Esophagus muscularis mucosa (tissue), 3 donors: ENCODE measurements at regions not wholly inside any gene's neighbourhood (a gene's known extent, or its start where the extent isn't known, plus 50 kb on each side); places are given as distances from the start of the nearest gene placed in this dataset.

Experiments used
- CTCF ChIP-seq, 3 experiments: fragments of 200-600 bp in 2 of 3; fragments of 450-650 bp in 1 of 3; sonication (generic) in 2 of 3; IDR thresholded peaks; one replicate each; pipeline ENCODE4 v1.5.1; 2017 to 2019; ENCODE audit warnings: antibody characterized with exemption in 3 of 3, mild to moderate bottlenecking in 2 of 3, moderate library complexity in 1 of 3
- POLR2A ChIP-seq: fragments of 450-650 bp; IDR thresholded peaks from one replicate; pipeline ENCODE4 v1.6.1; 2017; ENCODE audit warnings: antibody characterized with exemption, moderate library complexity, mild to moderate bottlenecking, low read depth

DNA sequence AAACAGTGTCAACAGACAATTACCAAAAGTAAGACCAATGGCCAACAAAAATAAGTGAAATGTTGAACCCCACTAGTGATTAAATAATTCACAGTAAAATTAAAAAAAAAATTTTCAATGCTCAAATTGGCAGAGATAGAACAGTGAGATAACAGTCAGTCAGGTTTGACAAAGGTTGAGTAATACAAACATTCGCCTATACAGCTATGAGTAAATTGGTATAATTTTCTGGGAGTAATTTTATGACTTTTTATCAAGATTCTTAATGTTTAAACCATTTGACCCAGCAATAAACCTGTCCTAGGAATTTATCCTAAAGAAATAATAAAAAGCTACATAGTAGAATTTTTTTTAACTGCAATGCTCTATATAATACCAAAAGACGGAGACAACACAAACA lies 64.9 kb upstream of the SHH start:
- TF ChIP-seq POLR2A (no peak), CTCF (IDR thresholded peaks at IDR 0.05) (no peak)
